Adrenal gland (tissue), 5 donors: ENCODE measurements at regions not wholly inside any gene's neighbourhood (a gene's known extent, or its start where the extent isn't known, plus 50 kb on each side); places are given as distances from the start of the nearest gene placed in this dataset.

ENCODE experiments used
- CTCF ChIP-seq, 6 experiments: fragments of 450-650 bp in 4 of 6; fragments of 200-600 bp in 2 of 6; sonication (generic) in 1 of 6; IDR thresholded peaks; 1 replicate in 5 of 6; 2 replicates in 1 of 6; pipeline versions ENCODE4 v1.5.1 to v1.8.0; 2016 to 2021; ENCODE audit warnings: antibody characterized with exemption in 6 of 6, mild to moderate bottlenecking in 2 of 6, moderate library complexity in 1 of 6
- POLR2A ChIP-seq, 2 donors: fragments of 450-650 bp; IDR thresholded peaks; one replicate each; pipeline ENCODE4 v1.6.1; 2017; ENCODE audit warnings: antibody characterized with exemption in 2 of 2, mild to moderate bottlenecking in 2 of 2, moderate library complexity in 1 of 2
- donor health status: DM: no; HTN: no; CAD: no.

- no peak for TF ChIP-seq CTCF (IDR thresholded peaks at IDR 0.05)
- no peak for TF ChIP-seq POLR2A (IDR thresholded peaks at IDR 0.05)
Measured at GRCh38 chr1:30407865-30408580, 315.4 kb downstream of the MATN1 start.
